ENCODE measurements at regions not wholly inside any gene's neighbourhood (a gene's known extent, or its start where the extent isn't known, plus 50 kb on each side); places are given as distances from the start of the nearest gene placed in this dataset.

DNA sequence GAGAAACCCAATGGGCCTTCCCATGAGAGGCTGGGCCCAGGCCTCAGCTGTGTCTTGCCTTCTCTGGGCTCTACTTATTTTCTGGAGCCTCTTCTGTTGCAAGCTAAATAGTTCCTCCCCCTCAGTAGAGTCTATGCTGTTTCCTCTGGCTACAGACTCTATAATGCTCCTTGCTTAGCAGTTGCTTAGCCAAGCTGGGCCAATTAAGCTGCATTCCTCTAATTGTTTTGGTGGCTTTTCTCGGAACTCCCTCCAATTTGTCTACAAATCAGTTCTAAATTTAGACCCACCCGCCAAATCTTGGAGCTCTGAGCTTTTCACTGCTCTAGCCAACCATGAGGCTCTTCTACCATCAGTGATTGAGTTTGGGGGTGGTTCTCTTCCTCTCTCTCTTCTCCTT is 302.7 kb upstream of the ASIC2 start:
- WGBS, result 95% methylated on average over 2 of the region's 2 CpGs
- H3K9me3 ChIP-seq (ENCODE audit: insufficient read depth, low read depth, low read length), result no peaks in the 10 kb centered on the region
- no peak overlapping the region for H3K9ac ChIP-seq (ENCODE audit: low read depth, low read length)
- 0 out of 2 replicates have a peak, but pooled peaks cover 3% of the 10 kb centered on the region for H3K4me1 ChIP-seq (ENCODE audit: insufficient read depth, low read length)
- H3K27ac ChIP-seq (ENCODE audit: low read depth, low read length), result no peak overlapping the region
- H3K36me3 ChIP-seq (ENCODE audit: insufficient read depth, low read length), result no peaks in the 10 kb centered on the region
- H3K27me3 ChIP-seq (ENCODE audit: insufficient read depth, low read length), result no peaks in the 10 kb centered on the region
- H3K4me3 ChIP-seq (ENCODE audit: low read length), result no peak overlapping the region

DNA sequence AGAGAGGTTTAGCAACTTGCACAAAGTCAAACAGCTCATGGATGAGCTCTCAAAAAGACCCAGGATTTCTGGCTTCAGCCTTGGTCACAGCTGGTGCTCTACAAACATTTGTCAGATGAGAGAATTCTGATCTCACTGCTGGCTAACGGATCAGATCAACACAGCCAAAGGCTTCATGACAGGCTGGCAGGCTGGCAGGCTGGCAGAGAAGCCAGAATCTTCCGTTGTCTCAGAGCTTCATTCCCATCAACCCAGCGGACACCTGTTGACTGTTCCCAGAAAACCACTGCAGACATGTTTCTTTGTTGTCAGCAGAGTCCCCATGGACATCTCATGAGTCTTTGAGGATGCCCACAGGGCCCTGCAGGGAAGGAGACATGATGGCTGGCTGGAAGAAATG is 303.8 kb upstream of the ASIC2 start:
- Histone ChIP-seq H3K9ac (ENCODE audit: low read depth, low read length) (no peak overlapping the region), H3K27me3 (ENCODE audit: insufficient read depth, low read length) (no peaks in the 10 kb centered on the region), H3K9me3 (ENCODE audit: insufficient read depth, low read depth, low read length) (no peaks in the 10 kb centered on the region), H3K36me3 (ENCODE audit: insufficient read depth, low read length) (no peaks in the 10 kb centered on the region), H3K27ac (ENCODE audit: low read depth, low read length) (no peak overlapping the region), H3K4me1 (ENCODE audit: insufficient read depth, low read length) (0 out of 2 replicates have a peak, but pooled peaks cover 3% of the 10 kb centered on the region), H3K4me3 (ENCODE audit: low read length) (no peak overlapping the region)
- WGBS, result 92% methylated on average over 3 of the region's 3 CpGs

DNA sequence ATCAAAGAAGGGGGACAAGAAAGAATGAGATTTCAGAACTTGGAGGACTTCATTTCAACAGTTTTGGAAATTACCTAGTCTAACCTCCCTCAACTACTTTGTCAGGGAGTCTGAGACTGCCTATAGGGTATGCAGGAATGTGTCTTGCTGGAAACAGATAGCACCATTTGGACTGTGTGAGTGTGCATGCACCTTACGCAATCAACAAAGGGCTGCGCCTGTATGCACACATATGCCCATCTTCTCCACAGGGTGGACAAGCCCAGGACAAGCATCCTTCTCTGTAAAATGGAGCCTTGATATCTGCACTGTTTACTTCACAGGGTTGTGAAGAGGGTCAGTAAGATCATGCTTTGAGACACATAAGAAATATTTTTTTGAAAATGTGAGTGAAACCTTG is 305.7 kb upstream of the ASIC2 start:
- no peaks in the 10 kb centered on the region for H3K36me3 ChIP-seq (ENCODE audit: insufficient read depth, low read length)
- 100% methylated on average over 2 of the region's 2 CpGs for WGBS
- H3K27me3 ChIP-seq (ENCODE audit: insufficient read depth, low read length), result no peaks in the 10 kb centered on the region
- no peak overlapping the region for H3K27ac ChIP-seq (ENCODE audit: low read depth, low read length)
- H3K9ac ChIP-seq (ENCODE audit: low read depth, low read length), result no peak overlapping the region
- no peak overlapping the region for H3K4me3 ChIP-seq (ENCODE audit: low read length)
- H3K4me1 ChIP-seq (ENCODE audit: insufficient read depth, low read length), result 0 out of 2 replicates have a peak, but pooled peaks cover 3% of the 10 kb centered on the region
- no peaks in the 10 kb centered on the region for H3K9me3 ChIP-seq (ENCODE audit: insufficient read depth, low read depth, low read length)

DNA sequence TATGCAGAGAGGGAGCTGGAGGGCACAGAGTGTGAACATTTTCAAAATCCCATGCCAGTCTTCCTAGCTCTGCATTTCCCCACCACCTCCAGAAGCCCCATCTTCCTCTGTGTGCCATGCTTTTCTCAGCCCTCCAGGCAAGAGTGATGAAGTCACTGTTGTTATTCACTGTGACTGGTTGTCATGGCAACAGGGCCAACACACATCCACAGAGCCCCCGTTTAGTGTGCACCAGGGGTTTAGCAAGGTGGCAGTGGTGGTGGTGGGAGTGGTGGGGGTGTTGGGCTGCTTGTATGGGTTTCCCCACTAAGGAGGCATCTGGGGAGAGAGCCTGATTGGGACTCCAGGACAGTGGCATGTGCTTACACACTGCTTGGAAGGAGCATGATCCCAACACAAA is 309.9 kb upstream of the ASIC2 start:
- Histone ChIP-seq H3K36me3 (ENCODE audit: insufficient read depth, low read length) (no peaks in the 10 kb centered on the region), H3K4me3 (ENCODE audit: low read length) (no peak overlapping the region), H3K27ac (ENCODE audit: low read depth, low read length) (no peak overlapping the region), H3K9me3 (ENCODE audit: insufficient read depth, low read depth, low read length) (no peaks in the 10 kb centered on the region), H3K27me3 (ENCODE audit: insufficient read depth, low read length) (no peaks in the 10 kb centered on the region), H3K9ac (ENCODE audit: low read depth, low read length) (no peak overlapping the region), H3K4me1 (ENCODE audit: insufficient read depth, low read length) (no peaks in the 10 kb centered on the region)
- 64% methylated on average over 1 of the region's 1 CpG for WGBS

DNA sequence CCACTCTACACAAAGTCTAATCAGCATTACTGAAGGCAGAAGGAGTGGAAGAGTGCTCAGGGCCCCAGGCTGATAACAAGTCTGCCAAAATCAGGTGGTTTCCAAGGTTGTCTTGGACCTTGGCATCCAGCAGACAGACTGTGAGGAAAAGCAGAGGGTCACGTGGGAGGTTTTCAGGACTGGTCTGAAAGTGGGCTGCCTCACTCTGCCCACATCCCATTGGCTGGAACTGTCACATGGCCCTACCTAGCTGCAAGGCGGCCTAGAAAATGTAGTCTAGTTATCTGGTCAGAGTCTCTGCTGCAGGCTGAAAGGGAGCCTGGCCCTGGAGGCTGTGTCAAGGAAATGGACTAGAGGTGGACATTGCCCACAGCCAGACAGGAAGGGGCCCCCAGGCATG is 310.7 kb upstream of the ASIC2 start:
- WGBS, result 87% methylated on average over 2 of the region's 2 CpGs
- Histone ChIP-seq H3K9ac (ENCODE audit: low read depth, low read length) (no peak overlapping the region), H3K36me3 (ENCODE audit: insufficient read depth, low read length) (no peaks in the 10 kb centered on the region), H3K4me1 (ENCODE audit: insufficient read depth, low read length) (no peaks in the 10 kb centered on the region), H3K4me3 (ENCODE audit: low read length) (no peak overlapping the region), H3K27me3 (ENCODE audit: insufficient read depth, low read length) (no peaks in the 10 kb centered on the region), H3K27ac (ENCODE audit: low read depth, low read length) (no peak overlapping the region), H3K9me3 (ENCODE audit: insufficient read depth, low read depth, low read length) (no peaks in the 10 kb centered on the region)

DNA sequence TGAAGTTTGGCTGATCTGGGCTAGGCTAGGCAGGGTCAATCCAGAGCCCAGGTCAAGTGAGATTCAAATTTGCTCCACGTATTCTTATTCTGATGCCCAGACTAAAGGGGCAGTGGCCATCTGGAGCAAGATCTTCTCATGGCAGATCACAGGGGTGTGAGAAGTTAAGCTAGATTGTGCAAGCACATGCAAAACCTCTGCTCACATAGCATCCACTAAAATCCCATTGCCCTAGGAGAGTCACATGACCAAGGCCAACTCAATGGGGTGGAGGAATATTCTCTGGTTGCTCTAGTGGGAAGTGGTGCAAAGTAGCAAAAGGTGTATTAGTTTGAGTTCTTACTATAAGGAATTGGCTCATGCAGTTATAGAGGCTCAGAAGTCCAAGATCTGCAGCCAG is 318.4 kb upstream of the ASIC2 start:
- Histone ChIP-seq H3K9ac (ENCODE audit: low read depth, low read length) (no peak overlapping the region), H3K9me3 (ENCODE audit: insufficient read depth, low read depth, low read length) (no peaks in the 10 kb centered on the region), H3K4me3 (ENCODE audit: low read length) (no peak overlapping the region), H3K4me1 (ENCODE audit: insufficient read depth, low read length) (no peaks in the 10 kb centered on the region), H3K27me3 (ENCODE audit: insufficient read depth, low read length) (no peaks in the 10 kb centered on the region), H3K27ac (ENCODE audit: low read depth, low read length) (no peak overlapping the region), H3K36me3 (ENCODE audit: insufficient read depth, low read length) (no peaks in the 10 kb centered on the region)
- 0% methylated on average over 1 of the region's 1 CpG for WGBS

DNA sequence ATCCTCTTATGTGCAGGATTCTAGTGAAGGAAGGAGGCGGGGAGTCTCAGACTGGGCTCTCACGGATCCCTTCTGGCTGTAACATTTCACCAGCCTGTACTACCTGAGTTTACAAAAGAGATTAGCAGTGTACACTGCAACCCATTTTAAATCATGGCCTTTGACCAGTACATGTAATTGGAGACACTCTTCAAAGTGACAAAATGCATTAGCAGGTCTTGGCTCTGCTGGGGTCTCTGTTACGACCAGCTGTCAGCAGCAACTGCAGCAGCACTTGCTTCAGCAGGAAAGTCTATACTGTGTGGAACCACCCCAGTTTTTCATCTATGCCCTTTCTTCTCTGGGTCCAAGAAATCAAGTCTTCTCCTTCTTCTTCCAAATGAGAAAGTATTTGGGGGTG is 322.8 kb upstream of the ASIC2 start:
- H3K9me3 ChIP-seq (ENCODE audit: insufficient read depth, low read depth, low read length), result no peaks in the 10 kb centered on the region
- H3K9ac ChIP-seq (ENCODE audit: low read depth, low read length), result no peak overlapping the region
- H3K36me3 ChIP-seq (ENCODE audit: insufficient read depth, low read length), result no peaks in the 10 kb centered on the region
- H3K27ac ChIP-seq (ENCODE audit: low read depth, low read length), result no peak overlapping the region
- WGBS, result 87% methylated on average over 3 of the region's 3 CpGs
- no peak overlapping the region for H3K4me3 ChIP-seq (ENCODE audit: low read length)
- no peaks in the 10 kb centered on the region for H3K4me1 ChIP-seq (ENCODE audit: insufficient read depth, low read length)
- H3K27me3 ChIP-seq (ENCODE audit: insufficient read depth, low read length), result no peaks in the 10 kb centered on the region

DNA sequence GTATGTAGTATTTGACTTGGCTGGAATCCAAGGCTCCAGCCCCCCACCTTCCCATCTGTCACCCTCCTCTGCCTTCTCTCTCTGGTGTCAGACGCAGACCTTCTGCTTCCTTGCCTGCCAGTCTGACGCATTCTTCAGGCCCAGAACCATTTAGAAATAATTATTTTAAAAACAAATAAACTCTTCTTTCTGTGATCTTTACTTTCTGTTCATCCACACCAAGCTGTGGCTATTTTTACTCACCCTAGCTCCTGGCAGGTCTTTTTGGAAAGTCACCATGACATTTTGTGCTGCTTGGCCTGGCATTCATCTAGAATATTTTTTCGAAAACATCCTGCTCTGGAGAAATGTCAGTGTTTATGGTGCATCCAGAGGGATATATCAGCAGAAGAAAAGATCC is 330.7 kb upstream of the ASIC2 start:
- H3K4me3 ChIP-seq (ENCODE audit: low read length), result no peak overlapping the region
- no peaks in the 10 kb centered on the region for H3K36me3 ChIP-seq (ENCODE audit: insufficient read depth, low read length)
- no peak overlapping the region for H3K27ac ChIP-seq (ENCODE audit: low read depth, low read length)
- no peaks in the 10 kb centered on the region for H3K27me3 ChIP-seq (ENCODE audit: insufficient read depth, low read length)
- no peaks in the 10 kb centered on the region for H3K4me1 ChIP-seq (ENCODE audit: insufficient read depth, low read length)
- 94% methylated on average over 3 of the region's 3 CpGs for WGBS
- H3K9ac ChIP-seq (ENCODE audit: low read depth, low read length), result no peak overlapping the region
- no peaks in the 10 kb centered on the region for H3K9me3 ChIP-seq (ENCODE audit: insufficient read depth, low read depth, low read length)

DNA sequence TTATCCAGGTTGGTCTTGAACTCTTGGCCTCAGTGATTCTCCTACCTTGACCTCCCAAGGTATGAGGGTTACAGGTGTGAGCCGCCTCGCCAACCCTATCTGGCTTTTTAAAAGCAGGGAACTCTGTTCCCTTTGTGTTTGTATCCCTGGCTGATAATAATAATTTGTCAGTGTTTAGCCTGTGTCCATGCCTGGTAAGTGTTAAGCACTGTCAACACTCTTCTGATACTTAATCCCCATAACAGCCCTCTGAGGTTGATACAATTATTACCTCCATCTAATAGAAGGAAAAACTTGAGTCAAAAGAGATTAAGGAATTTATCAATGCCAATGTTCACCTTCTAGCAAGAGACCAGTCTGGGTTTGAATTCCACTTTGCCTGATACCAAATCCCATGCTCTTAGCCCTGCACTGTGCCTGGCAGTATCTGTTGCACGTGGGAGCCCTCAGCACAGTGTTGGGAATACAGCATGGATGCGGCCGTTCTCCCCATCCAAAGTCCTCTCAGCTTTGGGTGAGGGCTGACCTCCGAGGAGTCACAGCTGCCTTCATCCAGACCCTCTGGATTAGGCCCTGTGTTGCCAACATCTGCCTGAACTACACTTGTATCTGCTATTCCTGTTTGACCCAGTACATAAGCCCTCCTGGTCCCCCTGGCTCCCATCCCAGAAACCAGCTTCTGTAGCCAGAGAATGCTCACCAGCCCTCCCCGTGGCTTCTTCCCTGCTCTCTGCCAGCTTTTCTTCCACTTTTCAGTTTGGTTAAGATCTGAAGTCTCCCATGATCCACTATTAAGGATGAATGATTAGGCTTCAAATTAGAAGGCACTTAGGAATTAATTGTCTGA is 335.6 kb upstream of the ASIC2 start:
- no peak overlapping the region for H3K4me3 ChIP-seq (ENCODE audit: low read length)
- H3K27me3 ChIP-seq (ENCODE audit: insufficient read depth, low read length), result no peaks in the 10 kb centered on the region
- no peaks in the 10 kb centered on the region for H3K9me3 ChIP-seq (ENCODE audit: insufficient read depth, low read depth, low read length)
- H3K4me1 ChIP-seq (ENCODE audit: insufficient read depth, low read length), result no peaks in the 10 kb centered on the region
- no peaks in the 10 kb centered on the region for H3K36me3 ChIP-seq (ENCODE audit: insufficient read depth, low read length)
- WGBS, result 90% methylated on average over 7 of the region's 7 CpGs
- H3K27ac ChIP-seq (ENCODE audit: low read depth, low read length), result no peak overlapping the region
- H3K9ac ChIP-seq (ENCODE audit: low read depth, low read length), result no peak overlapping the region

DNA sequence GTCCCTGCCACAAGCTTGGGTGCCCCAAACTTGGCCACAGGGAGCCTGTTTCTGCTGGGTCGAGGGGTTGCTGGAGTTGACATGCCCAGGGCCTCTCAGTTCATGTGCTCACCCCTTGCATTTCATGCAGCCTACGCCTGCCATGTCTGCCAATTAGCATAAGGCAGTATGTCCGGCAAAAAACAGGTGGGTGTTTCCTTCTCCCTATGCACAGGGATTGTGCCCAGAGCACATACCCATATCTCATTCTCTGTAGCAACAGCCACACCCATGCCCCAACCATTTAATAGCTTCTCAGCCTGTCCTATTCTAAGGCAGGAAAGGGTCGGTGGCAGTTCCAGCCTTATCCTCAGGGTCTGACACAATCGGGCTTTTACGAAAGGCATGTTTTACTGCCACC is 340.4 kb upstream of the ASIC2 start:
- no peak overlapping the region for H3K27ac ChIP-seq (ENCODE audit: low read depth, low read length)
- no peaks in the 10 kb centered on the region for H3K36me3 ChIP-seq (ENCODE audit: insufficient read depth, low read length)
- H3K4me1 ChIP-seq (ENCODE audit: insufficient read depth, low read length), result no peaks in the 10 kb centered on the region
- no peak overlapping the region for H3K9ac ChIP-seq (ENCODE audit: low read depth, low read length)
- no peaks in the 10 kb centered on the region for H3K27me3 ChIP-seq (ENCODE audit: insufficient read depth, low read length)
- peaks cover 9% of the 10 kb centered on the region for H3K9me3 ChIP-seq (ENCODE audit: insufficient read depth, low read depth, low read length)
- no peak overlapping the region for H3K4me3 ChIP-seq (ENCODE audit: low read length)
- WGBS, result 93% methylated on average over 6 of the region's 6 CpGs

DNA sequence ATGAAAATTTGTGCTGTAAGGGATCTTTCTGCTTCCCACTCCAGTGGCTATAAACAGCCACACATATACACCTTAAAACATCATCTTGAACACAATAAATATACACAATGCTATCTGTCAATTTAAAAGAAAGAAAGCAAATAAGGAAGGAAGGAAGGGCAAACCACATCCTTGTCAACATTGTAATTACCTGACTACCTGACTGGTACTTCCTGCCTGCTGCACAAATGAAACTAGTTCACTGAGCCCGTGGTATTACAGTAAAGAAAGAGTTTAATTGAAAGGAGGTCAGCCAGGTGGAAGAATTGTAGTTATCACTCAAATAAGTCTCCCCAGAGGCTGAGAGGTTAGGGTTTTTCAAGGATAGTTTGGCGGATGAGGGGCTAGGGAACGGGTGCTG is 344.4 kb upstream of the ASIC2 start:
- Histone ChIP-seq H3K9ac (ENCODE audit: low read depth, low read length) (no peak overlapping the region), H3K9me3 (ENCODE audit: insufficient read depth, low read depth, low read length) (peaks cover 9% of the 10 kb centered on the region), H3K4me3 (ENCODE audit: low read length) (no peak overlapping the region), H3K27ac (ENCODE audit: low read depth, low read length) (no peak overlapping the region), H3K36me3 (ENCODE audit: insufficient read depth, low read length) (no peaks in the 10 kb centered on the region), H3K27me3 (ENCODE audit: insufficient read depth, low read length) (no peaks in the 10 kb centered on the region), H3K4me1 (ENCODE audit: insufficient read depth, low read length) (peaks cover 20% of the 10 kb centered on the region)
- 62% methylated on average over 3 of the region's 3 CpGs for WGBS
